ENCODE measurements at regions not wholly inside any gene's neighbourhood (a gene's known extent, or its start where the extent isn't known, plus 50 kb on each side); places are given as distances from the start of the nearest gene placed in this dataset.
"Not testable (repeated sequence)": the region's sequence is repeated elsewhere in the genome, so short reads cannot be mapped to it uniquely, and the experiment has no call there.

GRCh38 chr2:172313715-172314341 lies 113.6 kb upstream of the ITGA6 start:
- Histone ChIP-seq H3K4me1 (ENCODE audit: control insufficient read depth in 3 of 3, insufficient read depth in 2 of 3, low read depth in 1 of 3, low read length in 2 of 3) (no peaks in the 10 kb centered on the region), H3K27me3 (ENCODE audit: control insufficient read depth in 3 of 3, insufficient read depth in 3 of 3, low read length in 3 of 3) (peaks cover 0 to 3% (median 0%) of the 10 kb centered on the region in 3 donors), H3K9me3 (ENCODE audit: control insufficient read depth in 2 of 2, insufficient read depth in 1 of 2, low read depth in 1 of 2, low read length in 1 of 2) (no peaks in the 10 kb centered on the region), H3K4me3 (ENCODE audit: low read depth in 1 of 3, low read length in 3 of 3) (no peak overlapping the region), H3K36me3 (ENCODE audit: control insufficient read depth in 3 of 3, insufficient read depth in 2 of 3, low read depth in 1 of 3, low read length in 3 of 3) (no peaks in the 10 kb centered on the region), H3K27ac (ENCODE audit: low read depth in 1 of 3, low read length in 2 of 3) (no peak overlapping the region)
- no peak for FAIRE-seq
- 65 to 68% (median 67%) methylated on average over 8 of the region's 8 CpGs for WGBS, 3 donors
- no peak for DNase-seq

- not testable (repeated sequence) for FAIRE-seq; H3K36me3 ChIP-seq (ENCODE audit: control insufficient read depth in 3 of 3, insufficient read depth in 2 of 3, low read depth in 1 of 3, low read length in 3 of 3); H3K4me3 ChIP-seq (ENCODE audit: low read depth in 1 of 3, low read length in 3 of 3); H3K27me3 ChIP-seq (ENCODE audit: control insufficient read depth in 3 of 3, insufficient read depth in 3 of 3, low read length in 3 of 3); DNase-seq; H3K27ac ChIP-seq (ENCODE audit: low read depth in 1 of 3, low read length in 2 of 3); H3K9me3 ChIP-seq (ENCODE audit: control insufficient read depth in 2 of 2, insufficient read depth in 1 of 2, low read depth in 1 of 2, low read length in 1 of 2); H3K4me1 ChIP-seq (ENCODE audit: control insufficient read depth in 3 of 3, insufficient read depth in 2 of 3, low read depth in 1 of 3, low read length in 2 of 3)
- 74 to 80% (median 75%) methylated on average over 9 to 12 of the region's 21 CpGs for WGBS, 3 donors
Measured at GRCh38 chr2:172315070-172315469, 112.3 kb upstream of the ITGA6 start.

- no peaks in the 10 kb centered on the region for H3K36me3 ChIP-seq (ENCODE audit: control insufficient read depth in 3 of 3, insufficient read depth in 2 of 3, low read depth in 1 of 3, low read length in 3 of 3)
- DNase-seq: no peak
- no peak overlapping the region for H3K4me3 ChIP-seq (ENCODE audit: low read depth in 1 of 3, low read length in 3 of 3)
- no peak overlapping the region for H3K27ac ChIP-seq (ENCODE audit: low read depth in 1 of 3, low read length in 2 of 3)
- H3K27me3 ChIP-seq (ENCODE audit: control insufficient read depth in 3 of 3, insufficient read depth in 3 of 3, low read length in 3 of 3): no peaks in the 10 kb centered on the region
- H3K9me3 ChIP-seq (ENCODE audit: control insufficient read depth in 2 of 2, insufficient read depth in 1 of 2, low read depth in 1 of 2, low read length in 1 of 2): no peaks in the 10 kb centered on the region
- 89 to 95% (median 90%) methylated on average over 3 of the region's 3 CpGs for WGBS, 3 donors
- no peaks in the 10 kb centered on the region for H3K4me1 ChIP-seq (ENCODE audit: control insufficient read depth in 3 of 3, insufficient read depth in 2 of 3, low read depth in 1 of 3, low read length in 2 of 3)
- FAIRE-seq: no peak
Measured at GRCh38 chr2:172322049-172322448, 105.3 kb upstream of the ITGA6 start.

GRCh38 chr2:172323256-172323655 lies 104.1 kb upstream of the ITGA6 start:
- Histone ChIP-seq H3K27me3 (ENCODE audit: control insufficient read depth in 3 of 3, insufficient read depth in 3 of 3, low read length in 3 of 3) (no peaks in the 10 kb centered on the region), H3K36me3 (ENCODE audit: control insufficient read depth in 3 of 3, insufficient read depth in 2 of 3, low read depth in 1 of 3, low read length in 3 of 3) (no peaks in the 10 kb centered on the region), H3K4me3 (ENCODE audit: low read depth in 1 of 3, low read length in 3 of 3) (no peak overlapping the region), H3K9me3 (ENCODE audit: control insufficient read depth in 2 of 2, insufficient read depth in 1 of 2, low read depth in 1 of 2, low read length in 1 of 2) (no peaks in the 10 kb centered on the region), H3K27ac (ENCODE audit: low read depth in 1 of 3, low read length in 2 of 3) (no peak overlapping the region), H3K4me1 (ENCODE audit: control insufficient read depth in 3 of 3, insufficient read depth in 2 of 3, low read depth in 1 of 3, low read length in 2 of 3) (no peaks in the 10 kb centered on the region)
- no peak for FAIRE-seq
- DNase-seq: no peak
- 77 to 81% (median 78%) methylated on average over 6 of the region's 6 CpGs for WGBS, 3 donors

- 34 to 64% (median 54%) methylated on average over 10 of the region's 10 CpGs for WGBS, 3 donors
- H3K4me1 ChIP-seq (ENCODE audit: control insufficient read depth in 3 of 3, insufficient read depth in 2 of 3, low read depth in 1 of 3, low read length in 2 of 3): peaks cover 0 to 3% (median 1%) of the 10 kb centered on the region in 3 donors
- no peaks in the 10 kb centered on the region for H3K27me3 ChIP-seq (ENCODE audit: control insufficient read depth in 3 of 3, insufficient read depth in 3 of 3, low read length in 3 of 3)
- H3K4me3 ChIP-seq (ENCODE audit: low read depth in 1 of 3, low read length in 3 of 3): no peak overlapping the region
- no peak for FAIRE-seq
- no peaks in the 10 kb centered on the region for H3K36me3 ChIP-seq (ENCODE audit: control insufficient read depth in 3 of 3, insufficient read depth in 2 of 3, low read depth in 1 of 3, low read length in 3 of 3)
- DNase-seq: no peak
- H3K9me3 ChIP-seq (ENCODE audit: control insufficient read depth in 2 of 2, insufficient read depth in 1 of 2, low read depth in 1 of 2, low read length in 1 of 2): no peaks in the 10 kb centered on the region
- H3K27ac ChIP-seq (ENCODE audit: low read depth in 1 of 3, low read length in 2 of 3): no peak overlapping the region
Measured at GRCh38 chr2:172323861-172324597, 103.4 kb upstream of the ITGA6 start.

- no peaks in the 10 kb centered on the region for H3K36me3 ChIP-seq (ENCODE audit: control insufficient read depth in 3 of 3, insufficient read depth in 2 of 3, low read depth in 1 of 3, low read length in 3 of 3)
- FAIRE-seq (no peak), DNase-seq (no peak)
- H3K9me3 ChIP-seq (ENCODE audit: control insufficient read depth in 2 of 2, insufficient read depth in 1 of 2, low read depth in 1 of 2, low read length in 1 of 2): no peaks in the 10 kb centered on the region
- WGBS, 3 donors: 92 to 100% (median 95%) methylated on average over 1 of the region's 1 CpG
- no peaks in the 10 kb centered on the region for H3K27me3 ChIP-seq (ENCODE audit: control insufficient read depth in 3 of 3, insufficient read depth in 3 of 3, low read length in 3 of 3)
- peaks cover under 1 to 18% (median 7%) of the 10 kb centered on the region in 3 donors for H3K4me1 ChIP-seq (ENCODE audit: control insufficient read depth in 3 of 3, insufficient read depth in 2 of 3, low read depth in 1 of 3, low read length in 2 of 3)
- H3K27ac ChIP-seq (ENCODE audit: low read depth in 1 of 3, low read length in 2 of 3): no peak overlapping the region
- H3K4me3 ChIP-seq (ENCODE audit: low read depth in 1 of 3, low read length in 3 of 3): no peak overlapping the region
Measured at GRCh38 chr2:172326211-172326509, 101.2 kb upstream of the ITGA6 start.

- Histone ChIP-seq H3K27ac (ENCODE audit: low read depth in 1 of 3, low read length in 2 of 3) (peak overlapping the region in 1 of 3 donors; percentile 72), H3K4me3 (ENCODE audit: low read depth in 1 of 3, low read length in 3 of 3) (no peak overlapping the region), H3K36me3 (ENCODE audit: control insufficient read depth in 3 of 3, insufficient read depth in 2 of 3, low read depth in 1 of 3, low read length in 3 of 3) (no peaks in the 10 kb centered on the region), H3K27me3 (ENCODE audit: control insufficient read depth in 3 of 3, insufficient read depth in 3 of 3, low read length in 3 of 3) (no peaks in the 10 kb centered on the region), H3K4me1 (ENCODE audit: control insufficient read depth in 3 of 3, insufficient read depth in 2 of 3, low read depth in 1 of 3, low read length in 2 of 3) (peaks cover 4 to 18% (median 7%) of the 10 kb centered on the region in 3 donors), H3K9me3 (ENCODE audit: control insufficient read depth in 2 of 2, insufficient read depth in 1 of 2, low read depth in 1 of 2, low read length in 1 of 2) (no peaks in the 10 kb centered on the region)
- no peak for DNase-seq
- 57 to 73% (median 65%) methylated on average over 3 of the region's 3 CpGs for WGBS, 3 donors
- no peak for FAIRE-seq
Measured at GRCh38 chr2:172328103-172328841, 99.1 kb upstream of the ITGA6 start.

- Histone ChIP-seq H3K36me3 (ENCODE audit: control insufficient read depth in 3 of 3, insufficient read depth in 2 of 3, low read depth in 1 of 3, low read length in 3 of 3) (no peaks in the 10 kb centered on the region), H3K4me3 (ENCODE audit: low read depth in 1 of 3, low read length in 3 of 3) (no peak overlapping the region), H3K27ac (ENCODE audit: low read depth in 1 of 3, low read length in 2 of 3) (peak overlapping the region in 2 of 3 donors; percentile 39 to 72), H3K27me3 (ENCODE audit: control insufficient read depth in 3 of 3, insufficient read depth in 3 of 3, low read length in 3 of 3) (no peaks in the 10 kb centered on the region), H3K4me1 (ENCODE audit: control insufficient read depth in 3 of 3, insufficient read depth in 2 of 3, low read depth in 1 of 3, low read length in 2 of 3) (peaks cover 7 to 18% (median 7%) of the 10 kb centered on the region in 3 donors), H3K9me3 (ENCODE audit: control insufficient read depth in 2 of 2, insufficient read depth in 1 of 2, low read depth in 1 of 2, low read length in 1 of 2) (no peaks in the 10 kb centered on the region)
- peak in 1 of 2 donors; percentile 55 for DNase-seq
- 14 to 47% (median 15%) methylated on average over 2 of the region's 2 CpGs for WGBS, 3 donors
- no peak for FAIRE-seq
Measured at GRCh38 chr2:172329416-172329773, 98.0 kb upstream of the ITGA6 start.

Measured in small intestine (tissue), 7 donors.